Trophoblast cell (in vitro differentiated cells and primary cell): ENCODE measurements at regions not wholly inside any gene's neighbourhood (a gene's known extent, or its start where the extent isn't known, plus 50 kb on each side); places are given as distances from the start of the nearest gene placed in this dataset.

ENCODE experiments used
- DNase-seq, 2 donors: peaks; one replicate each; pipeline ENCODE4 v3.0.0-alpha.2; 2016
- H2AFZ ChIP-seq: 2 replicates; pipeline ENCODE4 v1.6.1; 2013; ENCODE audit warnings: low read length, moderate library complexity, mild to moderate bottlenecking; ENCODE audit not compliant: insufficient read depth, poor library complexity
- H2AK5ac ChIP-seq: 2 replicates; pipeline ENCODE4 v1.6.1; 2013; ENCODE audit warnings: mild to moderate bottlenecking, low read length
- H2BK120ac ChIP-seq: 2 replicates; pipeline ENCODE4 v1.6.1; 2013; ENCODE audit warnings: low read length, mild to moderate bottlenecking, moderate library complexity; ENCODE audit not compliant: insufficient read depth, poor library complexity
- H2BK12ac ChIP-seq: 2 replicates; pipeline ENCODE4 v1.6.1; 2013; ENCODE audit warnings: mild to moderate bottlenecking, low read length, moderate library complexity
- H2BK5ac ChIP-seq: 2 replicates; pipeline ENCODE4 v1.6.1; 2013; ENCODE audit warnings: low read length, low read depth, moderate library complexity, mild to moderate bottlenecking; ENCODE audit not compliant: poor library complexity
- H3K14ac ChIP-seq: 2 replicates; pipeline ENCODE4 v1.6.1; 2013; ENCODE audit warnings: mild to moderate bottlenecking, low read length
- H3K18ac ChIP-seq: 2 replicates; pipeline ENCODE4 v1.6.1; 2013; ENCODE audit warnings: mild to moderate bottlenecking, low read length
- H3K23ac ChIP-seq: 2 replicates; pipeline ENCODE4 v1.6.1; 2013; ENCODE audit warnings: low read length
- H3K27ac ChIP-seq: 2 replicates; pipeline ENCODE4 v1.5.1; 2013; ENCODE audit warnings: low read depth, mild to moderate bottlenecking, inconsistent platforms, low read length, moderate library complexity
- H3K27me3 ChIP-seq: 2 replicates; pipeline ENCODE4 v1.6.1; 2013; ENCODE audit warnings: inconsistent platforms, mild to moderate bottlenecking, low read length, moderate library complexity; ENCODE audit not compliant: insufficient read depth
- H3K36me3 ChIP-seq, 2 experiments: 1 replicate in 1 of 2; 2 replicates in 1 of 2; pipeline ENCODE4 v1.6.1; 2013; ENCODE audit warnings: low read length in 2 of 2, mild to moderate bottlenecking in 2 of 2, moderate library complexity in 1 of 2; ENCODE audit not compliant: insufficient read depth in 2 of 2, control insufficient read depth in 1 of 2
- H3K4ac ChIP-seq: 2 replicates; pipeline ENCODE4 v1.6.1; 2013; ENCODE audit warnings: low read depth, mild to moderate bottlenecking, low read length, moderate library complexity
- H3K4me1 ChIP-seq, 2 experiments: 1 replicate in 1 of 2; 2 replicates in 1 of 2; pipeline ENCODE4 v1.6.1; 2013; ENCODE audit warnings: low read length in 2 of 2, mild to moderate bottlenecking in 2 of 2, moderate library complexity in 1 of 2; ENCODE audit not compliant: insufficient read depth in 2 of 2, control insufficient read depth in 1 of 2
- H3K4me2 ChIP-seq: 2 replicates; pipeline ENCODE4 v1.6.1; 2013; ENCODE audit warnings: inconsistent platforms, mild to moderate bottlenecking, low read length, moderate library complexity
- H3K4me3 ChIP-seq: 2 replicates; pipeline ENCODE4 v1.5.1; 2013; ENCODE audit warnings: mild to moderate bottlenecking, low read depth, low read length, inconsistent platforms
- H3K79me1 ChIP-seq: one replicate; pipeline ENCODE4 v1.6.1; 2013; ENCODE audit warnings: low read length
- H3K79me2 ChIP-seq: 2 replicates; pipeline ENCODE4 v1.6.1; 2013; ENCODE audit warnings: low read length, mild to moderate bottlenecking; ENCODE audit not compliant: control insufficient read depth, insufficient read depth, poor library complexity
- H3K9ac ChIP-seq: 2 replicates; pipeline ENCODE4 v1.6.1; 2013; ENCODE audit warnings: mild to moderate bottlenecking, low read length
- H3K9me3 ChIP-seq: 2 replicates; pipeline ENCODE4 v1.6.1; 2013; ENCODE audit warnings: low read depth, mild to moderate bottlenecking, control low read depth, inconsistent platforms, low read length; ENCODE audit not compliant: insufficient read depth
- H4K12ac ChIP-seq: 2 replicates; pipeline ENCODE4 v1.6.1; 2013; ENCODE audit warnings: low read depth, mild to moderate bottlenecking, low read length, moderate library complexity
- H4K8ac ChIP-seq: 2 replicates; pipeline ENCODE4 v1.6.1; 2013; ENCODE audit warnings: low read depth, mild to moderate bottlenecking, low read length, moderate library complexity
- H4K91ac ChIP-seq: one replicate; pipeline ENCODE4 v1.6.1; 2013; ENCODE audit warnings: low read depth, mild to moderate bottlenecking, low read length, moderate library complexity
- WGBS: extraction: QIAGEN DNeasy Blood & Tissue Kit; methylation state at CpG from one replicate; pipeline ENCODE4 v1.1.7; 2013; ENCODE audit warnings: missing lambda C conversion rate; ENCODE audit not compliant: insufficient read length, insufficient coverage; ENCODE audit errors: extremely low coverage; 5-methylcytosine and 5-hydroxymethylcytosine counted together

DNA sequence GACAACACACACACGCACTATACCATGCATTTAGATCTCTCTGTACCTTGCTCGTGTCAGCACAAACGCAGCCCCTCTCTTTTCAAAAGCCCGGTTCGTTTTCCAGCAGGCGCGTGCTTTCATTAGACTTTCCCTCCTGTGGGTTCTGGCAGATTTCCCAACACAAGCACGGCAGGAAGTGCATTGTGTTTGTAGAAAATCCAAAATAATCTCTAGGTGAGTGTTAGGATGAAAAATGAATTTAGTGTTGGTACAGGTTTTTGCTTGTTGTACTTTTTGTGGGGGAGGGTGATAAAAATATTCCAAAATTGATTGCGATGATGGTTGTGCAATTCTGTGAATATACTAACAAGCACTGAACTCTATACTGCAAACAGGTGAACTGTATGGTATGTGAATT, 54.1 kb upstream of the POFUT2 start:
- no peaks in the 10 kb centered on the region for H3K79me2 ChIP-seq
- H3K27ac ChIP-seq: no peak overlapping the region
- no peaks in the 10 kb centered on the region for H3K36me3 ChIP-seq
- no peak overlapping the region for H3K4me3 ChIP-seq
- no CpG with 5 or more reads among the region's 9 CpGs for WGBS
- no peak overlapping the region for H3K14ac ChIP-seq
- H2AK5ac ChIP-seq: no peak overlapping the region
- H3K4ac ChIP-seq: no peak overlapping the region
- DNase-seq: no peak
- H2BK12ac ChIP-seq: no peak overlapping the region
- no peak overlapping the region for H2BK5ac ChIP-seq
- no peaks in the 10 kb centered on the region for H3K27me3 ChIP-seq
- H3K23ac ChIP-seq: no peak overlapping the region
- H4K8ac ChIP-seq: no peak overlapping the region
- H4K12ac ChIP-seq: no peak overlapping the region
- peaks cover 7 to 11% of the 10 kb centered on the region in 2 experiments for H3K4me1 ChIP-seq
- H2BK120ac ChIP-seq: no peak overlapping the region
- no peaks in the 10 kb centered on the region for H3K79me1 ChIP-seq
- H4K91ac ChIP-seq: no peak overlapping the region
- H3K9me3 ChIP-seq: no peaks in the 10 kb centered on the region
- H2AFZ ChIP-seq: no peak overlapping the region
- no peak overlapping the region for H3K18ac ChIP-seq
- H3K9ac ChIP-seq: no peak overlapping the region
- no peak overlapping the region for H3K4me2 ChIP-seq

DNA sequence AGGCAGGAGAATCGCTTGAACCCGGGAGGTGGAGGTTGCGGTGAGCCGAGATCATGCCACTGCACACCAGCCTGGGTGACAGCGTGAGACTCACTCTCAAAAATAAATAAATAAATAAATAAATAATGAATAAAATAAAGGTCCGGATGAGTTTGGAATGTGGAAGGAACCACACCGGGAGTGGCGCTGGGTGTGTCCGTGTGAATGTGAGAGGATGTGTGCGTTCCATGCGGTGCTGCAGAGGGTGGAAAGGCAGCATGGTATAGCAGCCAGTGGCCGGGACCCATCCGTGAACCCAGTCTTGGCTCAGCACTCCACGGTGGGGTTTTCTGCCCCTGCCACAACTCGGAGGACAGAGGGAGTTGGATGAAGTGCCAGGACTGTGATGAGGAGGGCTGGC, 56.2 kb upstream of the POFUT2 start:
- Histone ChIP-seq H2BK5ac (no peak overlapping the region), H3K9ac (no peak overlapping the region), H4K12ac (no peak overlapping the region), H4K8ac (no peak overlapping the region), H3K27ac (no peak overlapping the region), H2AK5ac (no peak overlapping the region), H3K9me3 (no peaks in the 10 kb centered on the region), H3K79me2 (no peaks in the 10 kb centered on the region), H2AFZ (no peak overlapping the region), H3K4me3 (no peak overlapping the region), H2BK120ac (no peak overlapping the region), H3K18ac (no peak overlapping the region), H3K4me1 (peaks cover 5 to 8% of the 10 kb centered on the region in 2 experiments), H2BK12ac (no peak overlapping the region), H3K79me1 (no peaks in the 10 kb centered on the region), H4K91ac (no peak overlapping the region), H3K36me3 (no peaks in the 10 kb centered on the region), H3K4ac (no peak overlapping the region), H3K23ac (no peak overlapping the region), H3K14ac (no peak overlapping the region), H3K4me2 (no peak overlapping the region), H3K27me3 (no peaks in the 10 kb centered on the region)
- DNase-seq: no peak
- WGBS: no CpG with 5 or more reads among the region's 15 CpGs

DNA sequence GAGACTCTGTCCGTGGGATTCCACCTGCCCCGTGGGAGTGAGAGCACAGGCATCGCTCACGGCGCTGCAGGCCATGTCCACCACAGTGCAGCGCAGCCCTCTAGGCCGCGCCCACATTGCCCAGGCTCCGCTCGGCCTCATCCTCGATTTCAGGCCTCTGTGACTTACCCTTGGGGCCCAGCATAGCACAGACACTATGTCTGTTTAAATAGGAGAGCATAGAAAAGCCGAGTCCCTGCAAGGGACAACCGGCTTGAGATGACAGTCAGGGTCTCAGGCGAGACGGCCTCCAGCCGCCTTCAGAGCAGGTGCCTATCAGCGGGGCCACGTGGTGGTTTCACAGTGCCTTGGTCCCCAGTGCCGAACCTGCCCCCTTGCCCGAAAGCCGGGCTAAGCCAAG, 56.9 kb upstream of the POFUT2 start:
- Histone ChIP-seq H4K8ac (no peak overlapping the region), H3K27me3 (no peaks in the 10 kb centered on the region), H4K12ac (no peak overlapping the region), H2BK12ac (no peak overlapping the region), H3K79me1 (no peaks in the 10 kb centered on the region), H2BK5ac (no peak overlapping the region), H2AK5ac (no peak overlapping the region), H2BK120ac (no peak overlapping the region), H3K23ac (no peak overlapping the region), H3K9ac (no peak overlapping the region), H3K14ac (no peak overlapping the region), H3K4me1 (peaks cover 12 to 14% of the 10 kb centered on the region in 2 experiments), H3K27ac (no peak overlapping the region), H3K79me2 (no peaks in the 10 kb centered on the region), H3K4me2 (no peak overlapping the region), H3K18ac (no peak overlapping the region), H4K91ac (no peak overlapping the region), H3K4me3 (no peak overlapping the region), H2AFZ (no peak overlapping the region), H3K4ac (no peak overlapping the region), H3K36me3 (no peaks in the 10 kb centered on the region), H3K9me3 (no peaks in the 10 kb centered on the region)
- DNase-seq: no peak
- WGBS: no CpG with 5 or more reads among the region's 21 CpGs

DNA sequence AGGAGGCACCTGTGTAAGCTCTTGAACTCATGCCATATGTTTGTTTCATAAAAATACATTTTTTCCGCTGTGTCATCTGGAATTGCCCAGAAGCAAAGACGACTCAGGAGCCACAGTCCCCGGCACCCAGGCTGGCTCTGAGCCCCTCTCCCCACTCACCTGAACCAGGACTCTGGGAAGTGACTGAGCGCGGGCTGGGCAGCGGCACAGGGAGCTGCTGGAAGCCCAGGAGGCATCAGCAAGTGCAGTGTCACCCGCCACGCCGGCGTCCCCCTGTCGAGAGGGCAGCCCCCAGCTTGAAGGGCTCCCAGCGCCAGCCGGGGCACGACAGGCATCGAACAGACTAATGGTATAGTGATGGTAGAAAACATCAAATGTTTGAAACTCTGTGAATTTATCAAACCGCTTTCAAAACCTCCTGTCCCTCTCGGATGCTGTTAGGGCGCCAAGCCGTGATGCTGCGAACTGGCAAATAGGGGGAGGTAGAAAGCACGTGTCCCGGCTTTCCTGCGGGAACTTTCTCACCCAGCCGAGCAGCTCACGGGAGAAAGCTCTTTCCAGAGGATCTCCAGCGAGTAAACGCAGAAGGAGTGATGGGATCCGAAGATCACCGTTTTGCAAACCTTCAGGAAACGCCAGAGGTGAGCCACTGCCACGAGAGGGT, 57.8 kb upstream of the COL18A1 start:
- H3K14ac ChIP-seq: no peak overlapping the region
- no peak overlapping the region for H3K4me2 ChIP-seq
- H4K12ac ChIP-seq: no peak overlapping the region
- WGBS: no CpG with 5 or more reads among the region's 31 CpGs
- peaks cover 2% of the 10 kb centered on the region for H3K9me3 ChIP-seq
- no peaks in the 10 kb centered on the region for H3K27me3 ChIP-seq
- H3K79me2 ChIP-seq: no peaks in the 10 kb centered on the region
- H3K18ac ChIP-seq: no peak overlapping the region
- no peak overlapping the region for H3K23ac ChIP-seq
- no peak overlapping the region for H2AFZ ChIP-seq
- peak overlapping the region; percentile 29 for H4K91ac ChIP-seq
- no peak overlapping the region for H4K8ac ChIP-seq
- peak overlapping the region; percentile 11 for H2AK5ac ChIP-seq
- H3K4me3 ChIP-seq: no peak overlapping the region
- no peak overlapping the region for H2BK120ac ChIP-seq
- H2BK12ac ChIP-seq: no peak overlapping the region
- peaks cover 10 to 20% of the 10 kb centered on the region in 2 experiments for H3K4me1 ChIP-seq
- H3K27ac ChIP-seq: no peak overlapping the region
- H2BK5ac ChIP-seq: no peak overlapping the region
- H3K36me3 ChIP-seq: no peaks in the 10 kb centered on the region
- no peaks in the 10 kb centered on the region for H3K79me1 ChIP-seq
- H3K4ac ChIP-seq: no peak overlapping the region
- DNase-seq: no peak
- H3K9ac ChIP-seq: no peak overlapping the region
